ENCODE measurements at regions not wholly inside any gene's neighbourhood (a gene's known extent, or its start where the extent isn't known, plus 50 kb on each side); places are given as distances from the start of the nearest gene placed in this dataset.

DNA sequence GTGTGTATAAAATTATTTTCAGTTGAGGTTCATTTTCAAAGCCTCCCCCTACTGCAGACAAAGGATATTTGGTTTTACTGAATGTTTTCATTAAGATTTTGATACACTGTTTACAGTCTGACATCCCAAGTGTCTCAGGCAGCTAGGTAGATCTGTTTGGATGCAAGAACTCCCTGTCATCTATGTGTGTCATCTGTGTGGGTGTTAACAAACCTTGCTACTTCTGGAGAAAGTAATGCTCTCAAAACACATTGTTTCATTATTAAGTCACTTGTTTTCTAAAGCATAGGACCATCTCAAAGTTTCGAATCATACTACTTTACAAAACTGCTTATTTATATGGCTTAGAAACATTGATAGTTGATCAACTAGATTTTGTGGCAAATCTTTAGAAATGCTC, 114.5 kb upstream of the TMEM170B start:
- TF ChIP-seq, protein P1, sequence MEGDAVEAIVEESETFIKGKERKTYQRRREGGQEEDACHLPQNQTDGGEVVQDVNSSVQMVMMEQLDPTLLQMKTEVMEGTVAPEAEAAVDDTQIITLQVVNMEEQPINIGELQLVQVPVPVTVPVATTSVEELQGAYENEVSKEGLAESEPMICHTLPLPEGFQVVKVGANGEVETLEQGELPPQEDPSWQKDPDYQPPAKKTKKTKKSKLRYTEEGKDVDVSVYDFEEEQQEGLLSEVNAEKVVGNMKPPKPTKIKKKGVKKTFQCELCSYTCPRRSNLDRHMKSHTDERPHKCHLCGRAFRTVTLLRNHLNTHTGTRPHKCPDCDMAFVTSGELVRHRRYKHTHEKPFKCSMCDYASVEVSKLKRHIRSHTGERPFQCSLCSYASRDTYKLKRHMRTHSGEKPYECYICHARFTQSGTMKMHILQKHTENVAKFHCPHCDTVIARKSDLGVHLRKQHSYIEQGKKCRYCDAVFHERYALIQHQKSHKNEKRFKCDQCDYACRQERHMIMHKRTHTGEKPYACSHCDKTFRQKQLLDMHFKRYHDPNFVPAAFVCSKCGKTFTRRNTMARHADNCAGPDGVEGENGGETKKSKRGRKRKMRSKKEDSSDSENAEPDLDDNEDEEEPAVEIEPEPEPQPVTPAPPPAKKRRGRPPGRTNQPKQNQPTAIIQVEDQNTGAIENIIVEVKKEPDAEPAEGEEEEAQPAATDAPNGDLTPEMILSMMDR (IDR thresholded peaks at IDR 0.05) = no peak
- no peak for TF ChIP-seq POLR2A (IDR thresholded peaks at IDR 0.05)

All from Peyer's patch (tissue), 4 donors.